Neuron (in vitro differentiated cells): ENCODE measurements at regions not wholly inside any gene's neighbourhood (a gene's known extent, or its start where the extent isn't known, plus 50 kb on each side); places are given as distances from the start of the nearest gene placed in this dataset.

Source experiments
- H2AFZ ChIP-seq: one replicate; pipeline ENCODE4 v1.6.1; 2013; ENCODE audit warnings: low read depth, mild to moderate bottlenecking, inconsistent platforms, low read length, moderate library complexity
- H3K27me3 ChIP-seq: one replicate; pipeline ENCODE4 v1.6.1; 2013; ENCODE audit warnings: low read length; ENCODE audit not compliant: insufficient read depth
- H3K36me3 ChIP-seq: one replicate; pipeline ENCODE4 v1.6.1; 2013; ENCODE audit warnings: low read length; ENCODE audit not compliant: insufficient read depth
- H3K4me1 ChIP-seq: one replicate; pipeline ENCODE4 v1.6.1; 2013; ENCODE audit warnings: low read length; ENCODE audit not compliant: insufficient read depth
- H3K4me3 ChIP-seq: 2 replicates; pipeline ENCODE4 v1.5.1; 2013; ENCODE audit warnings: mild to moderate bottlenecking, low read length, moderate library complexity
- H3K9me3 ChIP-seq: one replicate; pipeline ENCODE4 v1.6.1; 2013; ENCODE audit warnings: low read length

- Histone ChIP-seq H2AFZ (no peak overlapping the region), H3K27me3 (no peaks in the 10 kb centered on the region), H3K4me1 (no peaks in the 10 kb centered on the region), H3K36me3 (no peaks in the 10 kb centered on the region), H3K9me3 (no peaks in the 10 kb centered on the region), H3K4me3 (no peak overlapping the region)
Observed at GRCh38 chr2:226234187-226234586, 565.4 kb downstream of the IRS1 start.

DNA sequence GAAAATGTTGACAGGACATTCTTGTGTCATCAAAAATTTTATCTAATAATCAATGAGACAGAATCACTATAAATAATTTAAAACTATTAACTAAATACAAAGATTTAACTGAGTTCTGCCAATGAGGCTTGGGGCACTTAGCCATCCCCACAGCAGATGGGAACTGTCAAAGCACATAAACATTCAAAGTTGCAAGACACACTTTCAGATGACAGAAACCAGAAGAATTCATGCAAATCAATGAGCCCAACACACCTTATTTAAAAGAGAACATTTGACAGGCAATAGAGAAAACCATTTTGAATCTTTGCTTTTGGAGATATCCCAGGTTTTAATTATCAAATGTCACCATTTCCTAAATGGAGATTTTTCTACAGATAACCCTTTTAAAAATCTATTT, 566.2 kb downstream of the IRS1 start:
- Histone ChIP-seq H3K9me3 (no peaks in the 10 kb centered on the region), H3K4me1 (no peaks in the 10 kb centered on the region), H3K36me3 (no peaks in the 10 kb centered on the region), H2AFZ (no peak overlapping the region), H3K27me3 (no peaks in the 10 kb centered on the region), H3K4me3 (no peak overlapping the region)

GRCh38 chr2:226228080-226228479, 571.5 kb downstream of the IRS1 start:
- Histone ChIP-seq H3K4me3 (no peak overlapping the region), H3K27me3 (no peaks in the 10 kb centered on the region), H3K9me3 (no peaks in the 10 kb centered on the region), H2AFZ (no peak overlapping the region), H3K36me3 (no peaks in the 10 kb centered on the region), H3K4me1 (no peaks in the 10 kb centered on the region)

GRCh38 chr2:226227341-226227740, 572.3 kb downstream of the IRS1 start:
- no peaks in the 10 kb centered on the region for H3K36me3 ChIP-seq
- H3K27me3 ChIP-seq = no peaks in the 10 kb centered on the region
- H3K4me1 ChIP-seq = no peaks in the 10 kb centered on the region
- H2AFZ ChIP-seq = no peak overlapping the region
- H3K9me3 ChIP-seq = no peaks in the 10 kb centered on the region
- H3K4me3 ChIP-seq = no peak overlapping the region

DNA sequence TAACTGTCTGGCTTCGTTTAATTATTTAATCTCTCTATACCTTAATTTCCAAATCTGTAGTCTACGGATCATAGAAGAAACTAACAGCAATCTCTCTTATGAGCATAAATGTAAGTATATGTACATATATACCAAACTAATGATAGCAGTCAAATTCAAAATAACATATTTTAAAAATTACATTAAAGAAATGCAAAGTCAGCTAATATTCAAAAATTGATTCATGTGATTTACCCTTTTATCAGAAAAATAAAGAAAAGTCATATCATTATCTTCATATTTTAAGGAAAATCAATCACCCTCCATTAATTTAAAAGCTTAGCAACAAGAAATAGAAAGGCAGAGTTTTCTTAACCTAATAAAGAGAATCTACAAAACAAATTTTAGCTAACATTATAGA, 575.9 kb downstream of the IRS1 start:
- no peak overlapping the region for H2AFZ ChIP-seq
- no peaks in the 10 kb centered on the region for H3K27me3 ChIP-seq
- H3K4me1 ChIP-seq = no peaks in the 10 kb centered on the region
- H3K9me3 ChIP-seq = no peaks in the 10 kb centered on the region
- H3K36me3 ChIP-seq = no peaks in the 10 kb centered on the region
- no peak overlapping the region for H3K4me3 ChIP-seq

DNA sequence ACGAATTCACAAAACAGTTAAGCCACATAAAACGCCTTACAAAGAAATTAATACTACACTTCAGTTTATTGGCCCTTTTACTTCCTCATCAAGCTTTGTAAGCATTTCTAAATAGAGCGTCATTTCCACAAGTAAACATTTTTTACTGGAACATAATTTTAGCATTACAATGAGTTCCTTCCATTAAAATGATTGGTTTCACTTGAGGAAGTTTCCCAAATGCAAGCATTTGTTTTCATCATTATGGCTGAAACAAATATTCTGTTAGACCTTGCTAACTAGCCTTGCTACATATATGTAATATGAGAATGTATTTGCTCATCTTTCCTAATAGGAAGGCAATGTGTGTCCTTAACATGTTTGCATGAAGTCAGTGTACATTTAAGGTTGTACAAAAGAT, 579.1 kb downstream of the IRS1 start:
- Histone ChIP-seq H3K9me3 (no peaks in the 10 kb centered on the region), H3K27me3 (no peaks in the 10 kb centered on the region), H3K4me3 (no peak overlapping the region), H3K4me1 (no peaks in the 10 kb centered on the region), H3K36me3 (no peaks in the 10 kb centered on the region), H2AFZ (no peak overlapping the region)

- Histone ChIP-seq H3K27me3 (no peaks in the 10 kb centered on the region), H3K9me3 (no peaks in the 10 kb centered on the region), H3K4me3 (no peak overlapping the region), H2AFZ (no peak overlapping the region), H3K36me3 (no peaks in the 10 kb centered on the region), H3K4me1 (peaks cover 3% of the 10 kb centered on the region)
Observed at GRCh38 chr2:226217191-226217590, 582.4 kb downstream of the IRS1 start.

DNA sequence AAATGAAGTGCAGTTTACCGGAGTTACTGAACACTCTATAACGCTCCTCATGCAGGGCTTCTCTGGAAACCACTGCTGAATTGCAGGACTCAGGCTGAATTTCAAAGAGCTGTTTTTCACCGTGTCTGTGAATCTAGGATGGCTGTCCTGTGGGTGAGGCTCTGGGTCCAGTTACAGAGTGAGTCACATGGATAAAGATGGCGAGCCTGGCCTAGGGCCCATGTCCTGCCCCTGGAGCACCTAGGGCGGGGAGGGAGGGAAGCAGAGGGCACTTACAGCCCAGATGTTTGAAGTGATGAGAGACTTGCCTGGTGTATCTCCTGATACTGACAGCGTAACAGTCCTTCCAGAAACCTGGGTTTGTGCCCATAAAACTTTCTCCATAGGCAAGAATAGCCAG, 583.0 kb downstream of the IRS1 start:
- Histone ChIP-seq H3K9me3 (no peaks in the 10 kb centered on the region), H3K27me3 (no peaks in the 10 kb centered on the region), H2AFZ (no peak overlapping the region), H3K36me3 (no peaks in the 10 kb centered on the region), H3K4me3 (no peak overlapping the region), H3K4me1 (peaks cover 3% of the 10 kb centered on the region)

GRCh38 chr2:226215902-226216503, 583.6 kb downstream of the IRS1 start:
- Histone ChIP-seq H2AFZ (no peak overlapping the region), H3K9me3 (no peaks in the 10 kb centered on the region)

GRCh38 chr2:226213717-226214116, 585.9 kb downstream of the IRS1 start:
- Histone ChIP-seq H3K9me3 (no peaks in the 10 kb centered on the region), H2AFZ (no peak overlapping the region), H3K36me3 (no peaks in the 10 kb centered on the region), H3K4me3 (no peak overlapping the region), H3K4me1 (peaks cover 3% of the 10 kb centered on the region), H3K27me3 (no peaks in the 10 kb centered on the region)

More at GRCh38 chr2:226215902-226216503, 583.6 kb downstream of the IRS1 start:
- Histone ChIP-seq H3K4me3 (no peak overlapping the region), H3K36me3 (no peaks in the 10 kb centered on the region), H3K4me1 (peaks cover 3% of the 10 kb centered on the region), H3K27me3 (no peaks in the 10 kb centered on the region)

DNA sequence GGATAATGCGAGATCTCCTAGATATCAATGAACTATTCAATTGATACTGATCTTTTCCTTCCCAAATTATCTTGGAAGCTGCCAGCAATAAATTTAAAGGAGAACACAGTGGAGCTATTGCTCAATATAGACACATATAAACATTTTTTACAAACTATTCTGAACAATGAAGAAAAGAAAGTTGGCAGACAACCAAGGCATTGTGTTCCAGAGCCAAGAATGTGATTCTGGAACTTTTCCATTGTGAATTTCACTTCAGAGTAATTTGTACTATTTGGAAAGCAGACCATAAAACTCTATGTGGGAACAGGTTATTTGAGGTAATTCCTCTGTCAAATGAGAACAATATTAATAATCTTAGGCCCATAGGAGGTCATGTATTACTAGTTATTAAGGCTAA, 588.2 kb downstream of the IRS1 start:
- no peak overlapping the region for H3K4me3 ChIP-seq
- H3K4me1 ChIP-seq = peaks cover 11% of the 10 kb centered on the region
- H3K36me3 ChIP-seq = no peaks in the 10 kb centered on the region
- H3K9me3 ChIP-seq = no peaks in the 10 kb centered on the region
- H3K27me3 ChIP-seq = no peaks in the 10 kb centered on the region
- no peak overlapping the region for H2AFZ ChIP-seq

DNA sequence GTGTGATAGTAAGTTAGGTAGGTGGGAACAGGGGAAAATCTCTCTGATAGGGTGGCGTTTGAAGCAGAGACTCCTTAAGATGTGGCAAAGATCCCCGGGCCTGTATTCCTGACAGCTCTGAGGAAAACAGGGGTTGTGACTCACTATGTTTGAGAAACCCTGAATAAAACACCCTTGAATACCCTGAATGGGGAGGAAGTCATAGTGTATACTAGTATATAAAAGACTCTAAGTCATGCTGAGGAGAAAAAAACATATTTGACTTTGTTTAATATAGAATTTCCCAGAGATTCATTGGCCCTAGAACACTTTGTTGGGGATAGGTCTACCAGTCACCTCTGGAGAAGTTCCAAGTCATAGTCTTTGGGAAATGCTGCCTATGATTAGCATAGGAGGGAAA, 590.9 kb downstream of the IRS1 start:
- Histone ChIP-seq H3K4me1 (peaks cover 12% of the 10 kb centered on the region), H2AFZ (no peak overlapping the region), H3K4me3 (no peak overlapping the region), H3K9me3 (no peaks in the 10 kb centered on the region), H3K36me3 (no peaks in the 10 kb centered on the region), H3K27me3 (no peaks in the 10 kb centered on the region)

DNA sequence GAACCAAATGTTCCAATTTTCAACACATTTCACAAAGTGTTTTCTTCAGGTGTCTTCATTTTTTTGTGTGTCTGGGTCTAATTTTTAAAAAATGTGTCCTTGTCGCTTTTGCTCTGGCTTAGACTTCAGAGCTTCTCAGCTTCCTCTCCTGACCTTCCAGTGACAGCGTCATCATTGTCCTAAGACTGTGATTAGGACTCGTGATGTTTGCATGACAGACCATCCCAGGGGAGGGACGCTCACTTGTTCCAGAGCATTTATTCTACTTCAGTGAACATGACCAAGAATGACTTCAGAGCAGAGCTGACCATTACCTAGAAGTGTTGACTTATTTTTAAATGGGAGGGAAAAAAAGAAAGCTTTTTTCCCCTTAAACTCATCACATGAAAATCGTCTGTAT, 591.9 kb downstream of the IRS1 start:
- no peak overlapping the region for H3K4me3 ChIP-seq
- peaks cover 12% of the 10 kb centered on the region for H3K4me1 ChIP-seq
- no peaks in the 10 kb centered on the region for H3K9me3 ChIP-seq
- H3K27me3 ChIP-seq = no peaks in the 10 kb centered on the region
- no peaks in the 10 kb centered on the region for H3K36me3 ChIP-seq
- no peak overlapping the region for H2AFZ ChIP-seq

DNA sequence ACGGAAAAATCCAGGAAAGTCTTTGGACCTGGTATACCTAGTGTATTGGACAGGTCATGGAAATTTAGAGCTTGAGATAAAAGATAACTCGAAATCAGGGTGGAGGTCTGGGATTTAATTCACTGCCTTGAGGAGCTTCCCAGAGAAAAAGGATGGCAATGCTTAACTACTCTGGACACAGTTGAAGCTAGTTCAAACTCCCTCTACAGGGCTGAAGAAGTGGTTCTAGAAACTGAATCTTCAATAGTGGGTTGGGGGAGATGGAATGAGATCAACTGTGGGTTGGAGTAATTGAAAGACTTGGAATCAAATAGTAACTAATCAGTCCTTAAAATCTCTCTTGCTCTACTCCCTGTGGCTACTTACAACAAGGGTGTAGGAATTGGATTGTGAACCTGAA, 600.1 kb downstream of the IRS1 start:
- no peaks in the 10 kb centered on the region for H3K27me3 ChIP-seq
- no peaks in the 10 kb centered on the region for H3K9me3 ChIP-seq
- H2AFZ ChIP-seq = no peak overlapping the region
- H3K4me1 ChIP-seq = peaks cover 11% of the 10 kb centered on the region
- no peak overlapping the region for H3K4me3 ChIP-seq
- no peaks in the 10 kb centered on the region for H3K36me3 ChIP-seq
